CD4-positive, alpha-beta T cell treated with Interleukin-10 for 1 hour (primary cell): ENCODE measurements at regions not wholly inside any gene's neighbourhood (a gene's known extent, or its start where the extent isn't known, plus 50 kb on each side); places are given as distances from the start of the nearest gene placed in this dataset.

Source experiments
- DNase-seq: peaks from one replicate; pipeline ENCODE4 v3.0.0-alpha.2; 2020

DNA sequence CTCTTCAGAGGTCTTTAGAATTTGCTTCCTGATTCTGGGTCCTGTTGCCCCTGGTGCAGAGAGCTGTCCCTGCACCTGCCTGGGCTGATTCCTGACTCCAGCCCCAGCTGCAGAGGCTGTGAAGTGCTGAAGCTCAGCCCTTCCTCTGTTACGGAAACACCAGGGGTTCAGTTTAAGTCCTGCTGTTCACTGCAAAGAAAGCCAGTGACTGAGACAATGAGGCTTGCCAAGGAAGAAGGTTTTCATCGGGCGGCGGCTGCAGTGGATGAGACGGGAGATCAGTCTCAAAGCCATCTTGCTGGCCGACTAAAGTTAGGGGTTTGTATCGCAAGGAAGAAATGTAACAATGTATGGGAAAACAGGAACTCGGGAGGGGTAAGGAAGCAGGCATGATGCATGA lies 142.4 kb upstream of the ZNF236 start:
- DNase-seq, result no peak

DNA sequence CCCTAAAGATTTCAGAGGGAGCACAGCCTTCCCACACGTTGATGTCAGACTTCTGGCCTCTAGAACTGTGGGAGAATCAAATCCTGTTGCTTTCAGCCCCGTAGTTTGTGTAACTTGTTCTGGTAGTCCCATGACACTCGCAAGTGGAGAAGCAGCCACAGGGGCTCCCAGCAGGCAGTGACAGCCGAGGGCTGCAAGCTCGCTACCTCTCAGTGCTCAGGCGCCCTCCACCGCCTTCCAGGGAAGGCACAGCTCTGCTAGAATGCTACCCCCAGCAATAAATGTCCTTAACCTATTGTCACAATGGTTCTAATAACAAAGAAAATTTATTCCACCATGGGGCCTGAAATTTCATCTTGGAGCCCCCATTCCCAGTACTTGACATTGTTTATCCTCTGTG lies 143.1 kb upstream of the ZNF236 start:
- no peak for DNase-seq

DNA sequence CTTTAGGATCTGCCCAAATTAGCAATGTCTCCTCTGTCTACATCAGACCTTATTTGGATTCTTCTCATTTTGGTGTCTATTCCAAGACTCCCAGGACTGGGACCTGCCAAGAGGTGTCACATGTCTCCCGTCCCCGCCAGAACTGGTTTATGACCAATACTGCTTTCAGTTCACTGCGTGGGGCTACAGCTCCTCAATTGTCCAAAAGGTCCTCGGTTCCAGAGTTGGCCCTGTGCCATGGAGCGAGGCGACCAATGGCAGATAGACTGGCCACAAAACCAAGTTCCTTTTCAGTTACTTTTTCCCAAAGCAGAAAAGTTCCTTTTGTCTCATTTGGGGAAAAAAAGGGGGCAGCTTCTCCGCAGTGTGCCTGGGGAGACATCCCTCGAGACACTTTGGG lies 144.1 kb upstream of the ZNF236 start:
- DNase-seq, result no peak

DNA sequence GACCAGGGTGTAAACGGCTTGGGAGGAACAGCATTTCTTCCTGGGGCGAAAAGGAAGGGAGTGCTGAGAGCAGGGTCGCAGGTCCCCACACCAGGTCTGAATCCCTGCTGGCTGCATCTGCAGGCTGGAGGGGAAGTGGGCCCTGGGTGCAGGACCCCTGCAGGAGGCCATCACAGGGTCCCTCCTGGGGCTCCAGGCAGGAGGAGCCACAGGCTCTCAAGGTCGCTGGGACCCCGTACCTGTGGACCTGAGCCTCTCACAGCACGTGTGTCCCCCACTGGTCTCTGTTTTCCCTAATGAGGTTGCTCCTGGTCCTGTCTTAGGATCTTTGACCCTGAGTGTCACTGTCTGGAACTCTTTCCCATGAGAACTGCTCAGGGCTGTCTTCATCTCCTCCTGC lies 147.8 kb upstream of the ZNF236 start:
- DNase-seq, result no peak

DNA sequence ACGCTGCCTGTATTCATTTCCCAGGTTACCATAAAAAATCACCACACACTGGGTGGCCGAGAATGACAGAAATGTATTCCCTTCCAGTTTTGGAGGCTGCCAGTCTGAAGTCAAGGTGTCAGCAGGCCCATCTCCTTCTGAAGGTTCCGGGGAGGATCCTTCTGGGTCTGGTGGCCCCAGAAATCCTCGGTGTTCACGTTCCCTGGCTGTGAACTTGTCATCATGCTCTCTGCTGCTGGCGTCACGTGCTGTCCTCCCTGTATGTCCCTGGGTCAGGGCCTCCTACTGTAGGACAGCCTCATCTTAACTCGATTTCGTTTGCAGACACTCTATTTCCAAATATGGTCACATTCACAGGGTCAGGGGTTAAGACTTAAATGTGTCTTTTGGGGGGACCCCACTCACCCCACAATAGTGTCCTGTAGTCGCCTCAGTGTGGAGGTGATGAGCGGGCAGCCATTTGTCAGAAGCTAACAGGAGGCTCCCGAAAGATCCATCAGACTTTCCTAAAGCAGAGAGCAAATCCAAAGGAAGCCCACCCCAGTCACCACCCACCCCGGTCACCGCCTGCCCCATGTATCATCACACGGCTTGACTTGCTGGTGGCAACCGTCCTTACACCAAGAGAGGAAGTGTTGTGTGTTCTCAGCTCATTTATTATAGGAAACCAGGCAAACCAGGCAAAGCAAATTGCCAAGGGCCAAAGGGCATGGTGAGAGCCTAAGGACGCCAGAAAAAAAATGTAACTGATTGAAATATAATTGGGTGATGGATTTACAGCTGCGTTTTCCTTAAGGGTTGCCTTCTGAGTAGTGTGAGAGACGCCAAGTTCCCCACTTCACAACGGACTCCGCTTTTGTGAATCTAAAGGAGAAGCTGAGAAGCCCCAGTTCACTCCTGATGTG lies 148.8 kb upstream of the ZNF236 start:
- DNase-seq, result no peak

DNA sequence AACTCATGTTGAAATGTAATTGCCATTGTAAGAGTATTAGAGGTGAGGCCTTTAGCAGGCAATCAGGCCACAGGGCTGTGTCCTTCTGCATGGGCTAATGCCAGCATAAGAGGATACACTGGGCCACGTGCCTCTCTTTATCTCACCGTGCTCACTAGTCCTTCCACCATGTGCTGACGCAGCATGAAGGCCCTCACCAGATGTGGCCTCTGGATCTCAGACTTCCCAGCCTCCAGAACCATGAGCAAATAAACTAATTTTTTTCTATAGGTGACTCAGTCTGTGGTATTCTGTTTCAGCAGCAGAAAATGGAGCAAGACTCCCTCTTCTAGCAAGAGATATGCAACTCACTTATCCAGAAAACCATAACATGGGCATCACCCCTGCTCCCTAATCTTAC lies 149.7 kb upstream of the ZNF236 start:
- DNase-seq, result no peak

DNA sequence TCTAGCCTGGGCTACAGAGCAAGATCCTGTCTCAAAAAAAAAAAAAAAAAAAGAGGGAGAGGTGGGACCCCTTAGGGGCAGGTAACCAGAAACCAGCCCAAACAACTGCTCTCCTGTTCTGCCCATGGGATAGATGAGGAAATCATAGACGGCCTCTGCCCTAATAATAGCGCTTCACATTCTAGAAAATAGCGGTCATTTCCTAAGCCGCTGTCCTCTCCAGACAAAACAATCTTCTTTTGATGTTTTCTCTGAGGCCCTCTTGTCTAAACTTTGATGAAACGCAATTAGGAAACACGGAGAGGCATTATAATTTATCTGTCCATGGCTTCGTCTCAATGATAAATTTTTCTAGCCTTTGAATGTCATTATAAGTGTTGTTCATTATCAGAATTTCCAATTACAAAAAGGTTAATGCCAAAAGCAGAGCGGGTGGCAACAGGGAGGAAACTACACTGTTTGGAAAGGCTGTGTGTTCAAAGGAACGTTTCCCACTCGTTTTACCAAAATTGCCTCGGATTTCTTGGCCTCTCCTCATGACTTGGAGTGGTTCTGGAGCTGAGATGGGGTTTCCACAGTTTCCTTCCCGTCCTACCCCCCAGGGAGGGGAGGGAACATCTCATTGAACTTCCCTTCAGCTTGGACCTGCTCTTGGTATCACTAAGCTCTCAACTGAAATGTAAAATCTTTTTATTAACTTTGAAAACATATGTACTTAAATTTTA lies 151.6 kb upstream of the ZNF236 start:
- DNase-seq, result no peak

DNA sequence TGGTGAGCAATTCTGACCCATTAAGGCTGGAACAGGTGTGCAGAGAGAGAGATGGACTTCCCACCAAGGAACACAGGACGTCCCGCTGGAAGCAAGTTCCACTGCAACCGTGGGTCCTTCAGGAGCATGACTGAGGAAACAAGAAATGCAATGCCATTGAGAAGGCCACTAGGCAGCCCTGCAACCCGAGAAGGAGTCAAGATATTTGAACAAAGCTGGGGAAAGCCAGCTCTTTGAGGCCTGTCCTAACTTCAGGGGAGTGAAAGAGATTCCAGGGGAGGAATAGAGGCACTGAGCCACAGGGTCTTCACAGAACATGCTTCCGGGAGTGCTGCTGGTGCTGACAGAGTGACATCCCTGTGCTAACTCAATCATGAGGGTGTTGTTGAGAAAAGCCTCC lies 153.8 kb upstream of the ZNF236 start:
- no peak for DNase-seq

DNA sequence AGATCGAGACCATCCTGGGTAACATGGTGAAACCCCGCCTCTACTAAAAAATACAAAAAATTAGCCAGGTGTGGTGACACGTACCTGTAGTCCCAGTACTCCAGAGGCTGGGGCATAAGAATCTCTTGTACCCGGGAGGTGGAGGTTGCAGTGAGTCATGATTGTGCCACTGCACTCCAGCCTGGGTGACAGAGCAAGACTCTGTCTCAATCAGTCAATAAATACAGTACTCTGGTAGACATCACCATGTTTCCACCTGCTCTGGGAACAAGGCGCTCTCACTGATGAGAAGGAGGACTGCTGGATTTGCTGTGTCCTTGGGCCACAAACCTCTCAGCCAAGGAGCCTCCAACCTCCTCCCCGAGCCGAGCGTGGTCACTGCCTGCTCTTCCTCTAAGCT lies 154.2 kb upstream of the ZNF236 start:
- no peak for DNase-seq

DNA sequence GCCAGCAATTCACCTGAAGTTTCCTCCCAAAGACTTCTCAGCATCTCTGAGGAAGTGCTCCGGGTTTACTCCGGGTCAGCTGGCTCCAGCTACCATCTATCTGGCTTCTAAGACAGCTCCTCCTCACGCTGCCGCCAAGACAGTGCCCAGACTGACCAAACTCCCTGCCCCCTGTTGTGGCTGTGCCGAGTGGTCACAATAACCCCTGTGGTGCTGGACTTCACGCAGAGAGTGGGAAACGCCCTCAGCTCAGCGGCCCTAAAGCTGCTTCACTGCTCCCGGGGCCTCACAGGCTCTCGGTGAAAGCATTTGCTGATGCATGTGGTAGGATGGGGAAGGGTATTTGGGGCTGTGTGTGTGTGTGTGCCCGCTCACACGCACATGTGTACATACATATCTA lies 154.8 kb upstream of the ZNF236 start:
- DNase-seq, result no peak

DNA sequence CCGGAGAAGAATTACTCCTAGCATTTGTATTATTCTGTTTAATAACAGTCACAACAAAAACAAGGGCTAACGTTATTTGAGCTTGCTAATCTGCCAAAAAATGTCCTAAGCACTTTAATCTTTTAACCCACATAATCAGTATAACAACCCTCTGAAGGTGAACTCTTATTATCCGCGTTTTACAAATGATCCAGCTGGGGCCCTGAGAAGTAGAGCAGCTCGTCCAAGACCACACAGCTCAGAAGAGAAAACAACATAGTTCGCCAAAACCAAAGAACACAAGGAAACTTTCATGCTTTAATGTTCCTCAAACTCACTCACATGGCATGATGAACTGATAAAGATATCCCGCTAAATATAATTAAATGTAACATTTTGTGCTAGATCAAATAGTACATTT lies 159.7 kb upstream of the ZNF236 start:
- no peak for DNase-seq

DNA sequence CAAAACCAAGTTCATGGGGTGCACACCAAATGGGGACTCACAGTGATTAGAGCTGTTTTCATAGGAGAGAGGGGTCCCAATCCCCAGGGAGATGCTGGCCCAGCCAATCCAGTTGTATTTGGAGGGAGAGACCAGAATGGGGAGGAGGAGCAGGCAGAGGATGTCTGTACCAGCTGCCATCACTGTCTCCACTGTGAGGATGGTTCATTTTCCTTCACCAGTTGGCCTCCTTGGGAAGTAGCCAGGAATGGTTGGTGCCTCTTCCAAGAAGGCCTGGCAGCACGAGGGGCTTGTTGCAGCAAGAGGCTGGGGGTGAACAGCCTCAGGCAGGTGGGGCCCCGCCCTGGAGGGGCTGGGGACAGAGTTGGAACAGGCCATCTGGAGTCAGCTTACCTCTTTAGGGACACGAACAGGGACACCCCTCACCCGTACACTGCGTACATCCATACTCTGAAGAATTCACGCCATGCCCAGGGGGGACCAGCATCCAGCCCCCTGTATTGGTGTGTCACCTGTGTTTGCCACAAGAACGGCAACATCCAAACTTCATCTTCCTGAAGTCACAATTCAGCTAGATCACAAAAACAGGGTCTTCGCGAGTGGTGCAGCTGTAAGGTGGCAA lies 161.7 kb upstream of the ZNF236 start:
- no peak for DNase-seq

DNA sequence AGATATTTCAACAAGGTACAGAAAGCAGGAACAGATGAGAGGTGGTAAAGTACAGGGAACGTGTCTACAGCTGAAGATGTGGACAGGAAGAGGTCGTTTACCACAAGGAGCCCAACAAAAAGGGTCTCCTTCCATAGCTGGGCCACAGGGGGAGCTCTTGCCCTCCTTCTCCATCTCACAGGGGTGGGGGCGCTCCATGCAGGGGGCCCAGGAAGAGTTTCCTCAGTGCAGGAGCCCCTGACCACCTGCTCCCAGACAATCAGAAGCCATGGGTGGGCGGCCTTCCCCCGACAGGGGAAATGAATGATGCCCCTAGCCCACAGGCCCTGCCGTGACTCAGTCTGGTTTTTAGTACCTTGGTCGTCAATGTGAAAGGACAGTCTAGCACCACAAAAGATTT lies 163.6 kb upstream of the ZNF516 start:
- no peak for DNase-seq

DNA sequence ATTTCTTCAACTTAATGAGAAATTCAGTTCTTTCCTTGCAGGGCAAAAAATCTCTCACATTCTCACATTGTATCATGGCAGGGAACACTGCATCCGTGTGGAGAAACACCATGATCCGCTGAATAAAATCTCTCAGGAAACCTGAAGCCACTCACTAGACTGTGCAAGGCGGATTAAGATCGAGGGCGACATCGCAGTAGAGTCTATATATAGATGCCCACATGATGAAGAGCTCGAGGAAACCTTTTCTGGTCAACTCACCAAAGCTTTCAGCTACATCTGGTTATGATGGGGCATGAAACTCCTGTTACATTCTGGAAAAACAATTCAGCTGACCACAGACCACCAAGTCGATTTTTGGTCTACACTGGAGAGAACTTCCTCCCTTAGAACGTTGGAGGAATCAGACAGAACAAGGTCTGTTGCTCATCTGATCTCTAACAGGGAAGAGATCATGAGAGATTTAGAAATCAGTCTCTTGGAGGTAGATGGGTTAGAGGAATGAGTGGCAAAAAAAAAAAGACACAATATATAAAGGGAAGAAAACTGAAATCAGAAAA lies 162.9 kb upstream of the ZNF516 start:
- DNase-seq, result no peak

DNA sequence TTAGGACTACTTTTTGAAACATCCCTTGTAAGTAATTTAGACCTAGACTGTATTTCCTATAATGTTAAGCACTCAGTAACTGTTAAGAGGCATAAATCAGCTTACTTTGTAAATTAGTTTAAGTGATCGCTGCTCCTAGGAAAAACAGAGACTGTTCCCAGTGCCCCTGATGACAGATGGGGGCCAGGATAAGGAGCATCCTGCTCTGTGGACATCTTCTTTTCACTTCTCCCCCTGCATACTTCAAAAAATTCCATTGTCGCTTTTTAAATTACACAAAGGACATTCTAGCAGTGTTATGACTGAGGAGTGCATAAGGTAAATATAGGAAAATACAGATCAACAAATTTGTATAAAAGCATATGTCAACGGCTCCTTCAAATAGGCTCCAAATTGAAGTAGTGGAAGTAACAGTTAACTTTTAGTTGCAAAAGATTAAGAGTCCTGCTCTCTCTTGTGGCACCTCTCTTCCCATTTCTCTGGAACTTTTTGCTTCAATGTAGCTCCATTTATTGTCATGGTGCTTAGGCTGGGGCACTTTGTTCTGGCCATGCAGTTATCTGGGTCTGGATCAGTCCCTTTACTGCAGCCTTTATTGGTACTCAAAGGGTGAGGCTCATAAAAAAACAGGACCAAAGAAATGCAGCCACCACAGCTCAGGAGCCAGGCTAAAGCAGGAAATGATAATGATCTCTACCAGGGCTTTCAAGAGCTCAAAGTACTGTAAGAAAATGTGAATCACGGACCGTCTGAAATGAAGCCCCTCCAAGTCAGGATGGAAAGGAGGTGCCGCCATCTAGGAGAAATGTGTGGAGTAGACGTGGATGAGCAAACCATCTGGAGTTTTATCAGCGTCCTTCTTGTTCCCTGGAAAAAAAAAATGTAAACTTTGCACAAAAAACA lies 162.1 kb upstream of the ZNF516 start:
- DNase-seq, result no peak

DNA sequence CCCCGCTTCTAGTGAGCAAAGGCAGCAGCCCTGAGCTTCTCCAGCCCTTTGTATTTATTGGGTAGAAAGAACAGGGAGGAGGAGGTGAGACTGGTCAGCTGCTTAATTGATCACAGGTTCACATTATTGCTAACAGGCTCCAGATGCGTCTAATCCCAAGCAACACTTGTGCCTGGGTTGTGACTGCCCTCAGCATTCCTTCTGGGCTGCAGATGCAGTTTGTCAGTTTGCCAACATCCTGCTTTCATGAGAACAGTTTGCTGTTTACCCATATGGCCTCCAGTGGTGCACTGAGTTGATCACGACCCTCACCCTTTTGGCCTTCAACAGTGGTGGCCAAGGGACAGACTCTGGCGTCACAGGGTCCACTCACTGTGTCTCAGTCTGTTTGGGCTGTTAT lies 159.5 kb upstream of the ZNF516 start:
- DNase-seq, result no peak

DNA sequence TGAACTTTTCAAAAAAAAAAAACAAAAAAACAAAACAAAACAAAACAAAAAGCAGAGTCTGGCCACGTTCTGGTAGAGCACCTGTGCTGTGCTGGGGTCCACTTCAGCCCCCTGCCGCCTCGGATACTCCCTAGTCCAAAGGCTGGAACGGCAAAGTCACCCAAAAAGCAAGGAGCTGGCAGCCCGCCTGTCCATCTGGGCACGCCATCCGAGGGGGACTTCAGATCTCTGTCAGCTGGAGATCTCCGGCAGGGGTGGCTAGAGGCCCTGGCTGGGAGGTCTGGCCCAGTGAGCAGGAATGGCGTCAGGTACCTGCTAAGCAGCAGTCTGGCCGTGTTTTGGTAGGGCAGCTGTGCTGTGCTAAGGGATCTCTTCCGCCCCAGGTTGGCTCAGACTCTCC lies 152.3 kb upstream of the ZNF516 start:
- no peak for DNase-seq

DNA sequence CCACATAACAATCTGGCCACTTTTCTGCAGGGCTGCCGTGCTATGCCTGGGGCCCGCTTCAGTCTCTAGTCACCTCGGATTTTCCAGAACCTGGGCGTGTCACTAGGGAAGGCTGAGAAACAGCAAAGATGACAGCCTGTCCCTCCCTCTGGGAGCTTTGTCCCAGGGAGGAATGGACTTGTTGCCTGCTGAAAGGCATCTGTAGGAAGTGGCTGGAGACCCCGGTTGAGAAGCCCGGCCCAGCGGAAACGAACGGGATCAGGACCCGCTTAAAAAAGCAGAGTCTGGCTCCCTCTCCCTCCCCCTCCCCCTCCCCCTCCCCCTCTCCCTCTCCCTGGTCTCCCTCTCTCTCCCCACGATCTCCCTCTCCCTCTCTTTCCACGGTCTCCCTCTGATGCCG lies 149.5 kb upstream of the ZNF516 start:
- no peak for DNase-seq

DNA sequence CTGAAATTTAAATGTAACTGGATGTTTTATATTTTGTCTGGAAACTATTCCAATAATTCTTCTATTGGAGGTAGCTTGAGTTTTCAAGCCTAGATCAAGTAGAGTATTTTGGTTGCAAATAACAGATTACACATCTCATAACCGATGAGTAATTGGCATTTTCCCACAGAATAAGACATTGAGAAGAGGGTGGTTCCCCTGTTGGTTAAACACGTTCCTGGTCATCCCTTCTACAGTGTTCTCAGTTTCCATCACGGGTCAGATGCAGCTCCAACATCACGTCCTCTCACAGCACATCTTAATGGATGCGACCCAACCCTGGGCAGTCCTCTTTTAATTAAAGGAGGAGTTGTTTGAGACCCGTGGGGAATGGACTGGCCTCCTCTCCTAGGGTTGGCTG lies 149.0 kb upstream of the ZNF516 start:
- no peak for DNase-seq

DNA sequence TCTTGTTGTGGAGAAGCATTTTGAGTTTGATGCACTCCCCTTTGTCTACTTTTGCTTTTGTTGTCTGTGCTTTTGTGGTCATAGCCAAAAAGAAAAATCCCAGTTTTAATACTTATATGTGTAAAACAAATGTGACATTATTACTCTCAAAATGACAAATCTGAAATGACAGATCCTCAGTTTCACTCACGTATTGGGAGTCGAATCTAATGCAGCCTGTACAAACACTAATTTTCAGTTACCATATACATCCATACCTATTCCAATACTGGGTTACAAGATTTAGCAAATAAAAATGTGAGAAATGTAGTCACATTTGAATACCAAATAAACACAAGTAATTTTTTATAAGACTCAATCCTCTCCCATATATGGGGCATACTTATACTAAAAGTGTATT lies 148.2 kb upstream of the ZNF516 start:
- DNase-seq, result no peak

DNA sequence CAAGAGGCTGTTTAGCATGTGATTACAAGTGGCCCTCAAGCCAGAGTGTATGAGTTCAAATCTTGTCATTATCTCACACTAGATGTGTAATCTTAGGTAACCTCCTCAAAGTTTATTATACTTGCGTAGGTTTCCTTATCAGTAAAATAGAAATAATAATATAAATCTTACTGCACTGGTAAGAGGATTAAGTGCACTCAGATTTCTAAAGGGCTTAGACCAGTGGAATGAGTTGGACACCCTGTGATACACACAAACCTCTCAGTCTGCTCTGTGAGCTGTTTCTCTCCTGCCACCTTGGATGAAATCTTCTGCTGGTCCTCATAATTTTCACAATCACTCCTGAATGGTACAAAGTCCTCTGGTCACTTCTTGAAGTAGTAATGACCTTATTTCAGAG lies 145.4 kb upstream of the ZNF516 start:
- no peak for DNase-seq

DNA sequence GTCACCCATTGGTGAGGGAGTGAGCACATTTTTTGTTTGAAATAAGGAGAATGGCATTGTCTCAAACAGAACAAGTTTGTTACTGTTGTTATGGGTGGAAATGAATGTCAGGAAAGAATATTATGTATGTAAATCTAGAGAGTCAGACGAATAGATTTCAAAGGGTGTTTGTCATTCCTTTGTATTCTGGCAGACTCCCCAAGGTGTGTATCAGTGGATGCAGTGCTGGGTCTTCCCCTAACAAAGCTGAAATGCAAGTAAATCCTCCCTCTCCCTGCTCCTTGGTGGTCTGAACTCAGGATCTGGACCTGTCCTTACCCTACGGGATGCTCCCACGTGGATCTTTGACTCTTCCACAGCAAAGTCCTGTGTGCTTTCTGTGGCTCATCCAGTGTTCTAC lies 139.5 kb upstream of the ZNF516 start:
- no peak for DNase-seq
